GM12801 (cell line): ENCODE measurements at regions not wholly inside any gene's neighbourhood (a gene's known extent, or its start where the extent isn't known, plus 50 kb on each side); places are given as distances from the start of the nearest gene placed in this dataset.

Experiments used
- TF ChIP-seq, protein P1 (sequence below): IDR thresholded peaks from one replicate; pipeline ENCODE4 v1.5.1; 2011; ENCODE audit warnings: control low read depth; ENCODE audit not compliant: insufficient read length; ENCODE audit errors: extremely low read depth

DNA sequence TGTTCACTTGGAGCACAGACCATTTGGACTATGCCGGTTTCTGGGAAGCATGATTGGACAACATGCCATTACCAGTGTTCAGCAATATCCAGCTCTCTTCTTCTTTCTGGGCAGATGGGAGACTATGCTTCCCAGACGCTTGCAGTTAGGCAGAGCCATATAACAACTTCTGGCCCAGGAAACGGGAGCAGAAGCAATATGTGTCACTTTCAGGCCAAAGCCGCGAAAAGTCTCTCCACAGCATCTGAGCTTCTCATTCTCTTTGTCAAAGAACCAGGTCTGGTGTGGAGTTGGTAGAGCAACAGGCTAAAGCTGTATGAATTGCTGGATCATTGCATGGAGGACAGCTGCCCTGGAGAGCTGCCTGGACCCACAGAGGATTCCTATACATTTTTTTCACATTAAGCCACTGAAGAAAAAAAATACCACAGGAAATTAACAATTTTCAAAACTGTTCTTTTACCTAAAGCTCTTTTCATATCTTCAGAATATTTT lies 131.4 kb upstream of the FRG1 start:
- TF ChIP-seq, protein P1, sequence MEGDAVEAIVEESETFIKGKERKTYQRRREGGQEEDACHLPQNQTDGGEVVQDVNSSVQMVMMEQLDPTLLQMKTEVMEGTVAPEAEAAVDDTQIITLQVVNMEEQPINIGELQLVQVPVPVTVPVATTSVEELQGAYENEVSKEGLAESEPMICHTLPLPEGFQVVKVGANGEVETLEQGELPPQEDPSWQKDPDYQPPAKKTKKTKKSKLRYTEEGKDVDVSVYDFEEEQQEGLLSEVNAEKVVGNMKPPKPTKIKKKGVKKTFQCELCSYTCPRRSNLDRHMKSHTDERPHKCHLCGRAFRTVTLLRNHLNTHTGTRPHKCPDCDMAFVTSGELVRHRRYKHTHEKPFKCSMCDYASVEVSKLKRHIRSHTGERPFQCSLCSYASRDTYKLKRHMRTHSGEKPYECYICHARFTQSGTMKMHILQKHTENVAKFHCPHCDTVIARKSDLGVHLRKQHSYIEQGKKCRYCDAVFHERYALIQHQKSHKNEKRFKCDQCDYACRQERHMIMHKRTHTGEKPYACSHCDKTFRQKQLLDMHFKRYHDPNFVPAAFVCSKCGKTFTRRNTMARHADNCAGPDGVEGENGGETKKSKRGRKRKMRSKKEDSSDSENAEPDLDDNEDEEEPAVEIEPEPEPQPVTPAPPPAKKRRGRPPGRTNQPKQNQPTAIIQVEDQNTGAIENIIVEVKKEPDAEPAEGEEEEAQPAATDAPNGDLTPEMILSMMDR: no peak

- TF ChIP-seq, protein P1: no peak
Measured at GRCh38 chr4:189809839-189810238, 130.8 kb upstream of the FRG1 start.

DNA sequence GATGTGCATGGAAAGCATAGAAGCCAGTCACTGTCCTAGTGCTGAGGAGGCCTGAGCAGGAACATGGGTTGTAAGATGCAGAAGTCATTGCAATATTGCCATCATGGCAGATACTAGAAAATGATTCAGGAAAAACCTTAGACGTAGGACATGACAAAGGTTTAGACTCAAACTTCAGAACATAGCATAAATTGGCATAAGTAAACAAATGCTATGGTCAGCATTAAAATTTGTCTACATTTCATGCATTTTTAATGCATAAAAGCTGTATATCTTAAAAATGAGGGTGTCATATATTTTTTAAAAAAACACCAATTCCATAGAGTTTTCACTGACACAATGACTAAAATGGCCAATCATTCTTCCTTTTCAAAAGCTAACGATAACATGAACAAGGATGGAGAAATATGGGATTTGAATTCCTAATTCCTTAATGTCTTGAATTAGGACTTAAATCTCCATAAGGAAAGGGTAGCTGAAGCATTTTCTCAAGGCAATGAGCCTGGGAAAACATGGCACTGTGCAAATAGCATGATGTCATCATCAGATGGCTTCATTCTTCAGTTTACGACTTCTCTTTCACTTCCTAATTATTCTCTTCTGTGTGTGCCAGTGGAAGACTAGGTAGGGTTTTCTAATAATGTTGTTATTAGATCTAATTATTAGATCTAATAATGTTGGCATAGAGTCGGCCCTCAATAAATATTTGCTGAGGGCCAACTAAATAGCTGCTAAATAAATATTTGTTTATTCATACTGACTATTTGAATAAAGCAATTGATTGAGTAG lies 125.1 kb upstream of the FRG1 start:
- TF ChIP-seq, protein P1: no peak

DNA sequence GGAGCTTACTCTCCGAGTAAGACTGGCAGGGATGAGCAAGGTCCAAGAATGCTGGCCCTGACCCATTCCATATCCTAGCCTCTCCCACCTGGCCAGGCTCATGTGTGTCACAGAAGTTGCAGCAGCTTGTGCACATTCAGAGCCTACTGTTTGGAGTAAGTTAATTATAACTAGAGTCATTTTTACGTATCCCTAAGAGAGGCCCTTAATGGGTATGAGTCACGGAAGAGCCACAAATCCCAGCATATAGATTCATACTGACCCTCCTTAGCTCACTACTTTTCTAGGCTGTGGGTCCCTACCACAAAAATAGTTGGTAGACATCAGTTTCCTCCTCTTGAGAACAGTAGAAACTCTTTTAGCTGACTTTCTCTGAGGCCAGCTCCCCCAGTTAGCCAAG lies 118.3 kb upstream of the FRG1 start:
- TF ChIP-seq, protein P1: no peak

- TF ChIP-seq, protein P1: no peak
Measured at GRCh38 chr4:189823591-189823990, 117.1 kb upstream of the FRG1 start.

DNA sequence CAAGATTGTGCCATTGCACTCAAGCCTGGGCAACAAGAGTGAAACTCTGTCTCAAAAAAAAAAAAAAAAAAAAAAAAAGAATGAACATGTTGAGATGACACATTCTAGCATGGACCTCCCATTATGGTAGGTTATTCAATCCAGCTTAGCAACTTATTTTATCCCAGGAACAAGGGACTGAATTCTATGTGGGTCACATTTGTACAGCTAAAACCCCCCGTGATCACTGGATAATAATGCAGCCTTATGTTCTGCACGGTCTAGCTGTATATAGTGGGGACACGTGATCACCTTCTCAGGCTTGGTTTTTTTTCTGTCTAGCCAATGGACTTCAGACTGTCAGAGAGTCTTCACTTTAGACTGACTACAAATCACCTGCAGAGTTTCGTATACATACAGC lies 115.2 kb upstream of the FRG1 start:
- TF ChIP-seq, protein P1: no peak

GRCh38 chr4:189826657-189827056 lies 114.0 kb upstream of the FRG1 start:
- TF ChIP-seq, protein P1: no peak
